Coronary artery (tissue), 2 donors: ENCODE measurements at regions not wholly inside any gene's neighbourhood (a gene's known extent, or its start where the extent isn't known, plus 50 kb on each side); places are given as distances from the start of the nearest gene placed in this dataset.

Experiments
- DNase-seq: peaks from one replicate; pipeline ENCODE4 v3.0.0-alpha.2; 2017; ENCODE audit warnings: low spot score
- H3K27ac ChIP-seq, 2 donors: fragments of 200-600 bp; sonication (generic); one replicate each; pipeline ENCODE4 v1.5.1; 2016 to 2019
- H3K4me3 ChIP-seq: fragments of 200-600 bp; sonication (generic); 2 replicates; pipeline ENCODE4 v1.5.1; 2016; ENCODE audit warnings: mild to moderate bottlenecking, moderate library complexity
- TF ChIP-seq, protein P1 (sequence below): fragments of 200-600 bp; sonication (generic); IDR thresholded peaks from one replicate; pipeline ENCODE4 v1.5.1; 2019; ENCODE audit warnings: antibody characterized with exemption

DNA sequence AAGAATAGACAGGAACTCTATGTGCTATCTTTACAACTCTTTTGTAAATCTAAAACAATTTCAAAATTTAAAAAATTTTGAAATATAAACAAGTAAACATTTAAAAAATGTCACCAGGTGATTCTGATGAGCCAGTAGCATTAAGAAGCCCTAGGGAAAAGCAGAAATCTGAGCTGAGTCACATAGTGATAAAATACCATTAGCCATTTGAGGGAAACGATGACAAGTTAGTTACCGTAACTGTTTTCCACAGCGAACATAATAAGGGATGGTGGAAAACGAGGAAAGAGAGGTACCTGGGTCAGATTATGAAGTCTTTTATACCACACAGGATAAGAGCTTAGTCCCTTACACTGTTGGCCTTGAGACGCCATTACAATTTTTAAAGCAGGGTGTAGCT is 55.5 kb downstream of the PRR15 start:
- H3K4me3 ChIP-seq: no peak overlapping the region
- TF ChIP-seq, protein P1, sequence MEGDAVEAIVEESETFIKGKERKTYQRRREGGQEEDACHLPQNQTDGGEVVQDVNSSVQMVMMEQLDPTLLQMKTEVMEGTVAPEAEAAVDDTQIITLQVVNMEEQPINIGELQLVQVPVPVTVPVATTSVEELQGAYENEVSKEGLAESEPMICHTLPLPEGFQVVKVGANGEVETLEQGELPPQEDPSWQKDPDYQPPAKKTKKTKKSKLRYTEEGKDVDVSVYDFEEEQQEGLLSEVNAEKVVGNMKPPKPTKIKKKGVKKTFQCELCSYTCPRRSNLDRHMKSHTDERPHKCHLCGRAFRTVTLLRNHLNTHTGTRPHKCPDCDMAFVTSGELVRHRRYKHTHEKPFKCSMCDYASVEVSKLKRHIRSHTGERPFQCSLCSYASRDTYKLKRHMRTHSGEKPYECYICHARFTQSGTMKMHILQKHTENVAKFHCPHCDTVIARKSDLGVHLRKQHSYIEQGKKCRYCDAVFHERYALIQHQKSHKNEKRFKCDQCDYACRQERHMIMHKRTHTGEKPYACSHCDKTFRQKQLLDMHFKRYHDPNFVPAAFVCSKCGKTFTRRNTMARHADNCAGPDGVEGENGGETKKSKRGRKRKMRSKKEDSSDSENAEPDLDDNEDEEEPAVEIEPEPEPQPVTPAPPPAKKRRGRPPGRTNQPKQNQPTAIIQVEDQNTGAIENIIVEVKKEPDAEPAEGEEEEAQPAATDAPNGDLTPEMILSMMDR: no peak
- DNase-seq: no peak
- no peak overlapping the region for H3K27ac ChIP-seq

DNA sequence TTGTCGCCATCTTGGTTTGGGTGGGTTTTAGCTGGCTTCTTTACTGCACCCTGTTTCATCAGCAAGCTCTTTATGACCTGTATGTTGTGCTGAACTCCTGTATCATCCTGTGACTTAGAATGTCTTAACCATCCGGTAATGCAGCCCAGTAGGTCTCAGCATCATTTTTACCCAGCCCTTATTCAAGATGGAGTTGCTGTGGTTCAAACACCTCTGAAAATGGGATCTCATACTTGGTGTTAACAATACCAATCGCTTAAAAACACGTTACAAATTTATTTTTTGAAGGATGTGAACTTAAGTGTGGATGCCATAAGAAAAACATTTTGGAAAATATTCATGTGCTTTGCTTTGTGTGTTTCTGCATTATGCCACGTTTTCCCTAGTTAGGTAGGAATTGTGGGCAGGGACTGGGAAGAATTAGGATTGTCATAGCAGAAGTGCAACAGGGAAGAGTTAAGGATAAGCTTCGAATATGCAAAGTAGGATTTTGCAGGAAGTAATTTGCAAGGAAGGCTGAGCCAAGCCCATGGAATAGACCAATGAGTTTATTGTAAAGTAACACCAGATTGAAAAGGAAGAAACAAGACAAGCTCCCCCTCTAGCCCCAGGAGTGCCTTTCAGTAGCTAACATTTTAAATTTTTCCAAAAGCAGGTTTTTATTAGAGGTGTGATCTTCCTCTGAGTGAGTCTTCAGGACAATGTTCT is 56.4 kb downstream of the PRR15 start:
- TF ChIP-seq, protein P1: no peak
- Histone ChIP-seq H3K4me3 (no peak overlapping the region), H3K27ac (no peak overlapping the region)
- no peak for DNase-seq

DNA sequence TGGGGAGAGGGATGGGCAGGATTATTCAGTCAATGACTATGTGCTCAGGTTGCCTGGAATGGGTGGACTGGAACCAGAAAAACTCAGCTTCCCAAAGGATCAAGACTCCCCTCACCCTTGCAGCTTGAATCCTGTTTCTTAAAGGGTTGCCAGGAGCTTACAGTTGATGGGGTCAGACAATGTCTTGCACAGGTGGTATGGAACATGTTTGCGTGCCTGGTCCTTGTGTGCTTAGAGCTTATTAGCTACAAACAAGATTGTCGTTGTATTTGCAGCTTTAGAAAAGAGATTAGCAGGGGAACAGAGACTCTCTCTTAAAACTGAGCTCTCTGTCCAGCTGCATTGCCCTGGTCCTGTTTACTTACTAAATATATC is 56.9 kb downstream of the PRR15 start:
- DNase-seq: no peak
- Histone ChIP-seq H3K4me3 (no peak overlapping the region), H3K27ac (no peak overlapping the region)
- TF ChIP-seq, protein P1: no peak

DNA sequence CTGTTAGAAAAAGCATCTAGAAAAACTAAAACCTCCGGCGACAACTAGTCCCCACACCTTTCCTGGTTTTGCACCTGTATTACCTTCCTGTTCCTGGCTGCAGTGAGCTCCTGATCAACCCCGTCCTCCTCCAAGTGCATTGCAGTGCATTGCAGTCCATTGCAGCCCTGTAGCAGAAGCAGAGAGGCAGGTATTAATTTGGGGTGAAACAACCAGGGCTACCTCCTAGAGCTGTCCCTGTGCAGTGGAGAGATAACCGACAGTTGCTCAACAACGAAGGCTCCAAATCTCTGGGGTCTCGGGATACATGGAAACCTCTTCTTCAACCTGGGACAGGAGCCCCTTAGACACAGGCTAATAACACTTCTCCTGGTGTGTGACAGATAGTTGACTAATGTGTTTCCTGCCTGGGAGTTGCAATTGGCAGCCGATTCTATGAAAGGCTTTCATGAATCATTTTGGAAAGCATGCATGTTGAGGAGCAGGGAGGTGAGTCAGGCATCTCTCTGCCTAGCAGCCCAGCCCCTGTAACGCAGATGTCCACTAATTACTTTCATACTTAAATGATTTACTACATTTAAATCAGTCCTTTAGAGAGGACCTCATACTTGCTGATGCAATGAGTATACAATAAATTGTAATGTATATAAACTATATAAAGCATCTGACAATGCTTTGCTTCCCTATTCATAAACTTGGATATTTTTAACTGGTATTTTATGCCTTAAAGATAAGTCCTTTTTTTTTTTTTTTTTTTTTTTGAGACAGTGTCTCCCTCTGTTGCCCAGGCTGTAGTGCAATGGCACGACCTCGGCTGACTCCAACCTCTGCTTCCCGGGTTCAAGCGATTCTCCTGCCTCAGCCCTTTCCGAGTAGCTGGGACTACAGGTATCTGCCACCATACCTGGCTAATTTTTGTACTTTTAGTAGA is 59.0 kb downstream of the PRR15 start:
- DNase-seq: no peak

DNA sequence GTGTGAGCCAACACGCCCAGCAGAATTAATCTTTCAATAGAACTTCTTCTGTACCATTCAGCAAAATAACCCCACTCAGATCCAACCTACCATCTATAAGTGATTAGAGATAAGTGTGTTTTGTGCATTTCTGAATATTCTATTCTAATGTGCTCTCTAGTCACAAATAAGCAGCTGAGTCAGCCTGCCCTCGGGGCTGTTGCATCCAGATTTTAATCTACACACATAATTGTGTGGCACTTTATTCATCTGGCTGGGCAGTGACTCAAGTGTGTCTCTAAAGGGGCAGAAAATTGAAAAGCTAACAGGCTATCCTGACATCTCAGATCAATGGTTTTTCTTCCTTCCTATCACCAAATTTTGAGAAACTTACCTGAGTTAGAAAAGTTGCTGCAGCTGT is 60.3 kb downstream of the PRR15 start:
- DNase-seq: no peak
- no peak overlapping the region for H3K4me3 ChIP-seq
- TF ChIP-seq, protein P1: no peak
- H3K27ac ChIP-seq: no peak overlapping the region

More for the DNA sequence above, 59.0 kb downstream of the PRR15 start:
- Histone ChIP-seq H3K27ac (no peak overlapping the region), H3K4me3 (no peak overlapping the region)
- TF ChIP-seq, protein P1: no peak

DNA sequence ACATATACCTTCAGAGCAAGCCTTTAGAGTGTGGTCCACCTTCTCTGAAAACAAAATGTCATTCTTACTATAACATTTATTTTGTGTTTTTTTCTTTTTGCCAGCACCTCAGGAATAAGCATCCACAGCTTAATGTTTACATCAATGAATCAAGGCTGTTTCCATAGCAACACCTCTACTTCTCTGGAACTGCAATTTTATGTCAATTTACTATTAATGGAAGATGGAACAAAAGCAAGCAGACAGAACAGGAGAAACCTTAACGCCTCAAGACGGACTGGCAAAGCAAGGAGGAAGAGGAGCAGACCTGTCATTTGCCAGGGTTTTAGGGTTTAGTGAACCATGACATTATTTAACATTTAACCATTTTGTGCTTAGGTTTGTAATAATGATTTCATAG is 63.1 kb downstream of the PRR15 start:
- H3K27ac ChIP-seq: no peak overlapping the region
- TF ChIP-seq, protein P1: no peak
- no peak for DNase-seq
- no peak overlapping the region for H3K4me3 ChIP-seq
